Brain microvascular endothelial cell (primary cell): ENCODE measurements at regions not wholly inside any gene's neighbourhood (a gene's known extent, or its start where the extent isn't known, plus 50 kb on each side); places are given as distances from the start of the nearest gene placed in this dataset.
A peak's percentile ranks its signal among the peaks of the same experiment; 100 is the strongest.

Source experiments
- DNase-seq: peaks from one replicate; pipeline ENCODE4 v3.0.0-alpha.2; 2020
- H3K27ac ChIP-seq: fragments of 250-450 bp; sonication (Bioruptor Pico); 2 replicates; pipeline ENCODE4 v1.5.1; 2020; ENCODE audit warnings: mild to moderate bottlenecking, moderate library complexity
- H3K27me3 ChIP-seq: fragments of 250-450 bp; sonication (Bioruptor Pico); replicated peaks from 2 replicates; pipeline ENCODE4 v1.5.1; 2020; ENCODE audit warnings: mild to moderate bottlenecking
- H3K36me3 ChIP-seq: fragments of 250-450 bp; sonication (Bioruptor Pico); replicated peaks from 2 replicates; pipeline ENCODE4 v1.5.1; 2020; ENCODE audit warnings: mild to moderate bottlenecking
- H3K4me3 ChIP-seq: 2 replicates; pipeline ENCODE4 v1.5.1; 2011; ENCODE audit warnings: low read depth, mild to moderate bottlenecking, control low read depth, low read length, moderate library complexity
- in situ Hi-C: cut with HindIII; loops from 2 replicates; pipeline ENCODE4 v1.10.0; 2017; ENCODE audit warnings: low sequenced_read_pairs, low pct_ligation_motif_present
- TF ChIP-seq, protein P1 (sequence below): IDR thresholded peaks from 2 replicates; pipeline ENCODE4 v1.5.1; 2011; ENCODE audit warnings: low read depth, mild to moderate bottlenecking, moderate library complexity, low read length, control low read depth, inconsistent platforms; ENCODE audit errors: missing control alignments

DNA sequence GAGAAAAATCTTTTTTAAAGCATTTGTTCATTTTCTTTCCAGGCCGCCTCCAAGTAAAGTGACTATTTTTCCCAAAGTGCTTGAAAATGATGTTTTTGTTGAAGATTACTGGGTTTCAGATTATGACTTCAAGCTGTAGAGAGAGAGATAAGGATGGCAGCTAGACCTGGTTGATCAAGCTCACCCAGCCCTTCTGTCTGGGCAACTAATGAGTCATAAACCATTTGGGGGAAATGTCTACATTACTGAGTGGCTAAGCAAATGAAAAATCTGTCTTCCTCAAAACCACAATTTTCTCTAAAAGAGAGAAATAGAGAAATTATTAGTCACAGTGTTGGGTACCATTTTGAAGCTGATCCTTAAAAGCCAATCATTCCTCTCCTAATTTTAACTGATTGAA is 355.4 kb upstream of the CPEB2 start:
- in situ Hi-C loops: no loop called here
- Histone ChIP-seq H3K27ac (peak overlapping the region; percentile 32), H3K4me3 (no peak overlapping the region), H3K27me3 (no peaks in the 10 kb centered on the region), H3K36me3 (no peaks in the 10 kb centered on the region)
- TF ChIP-seq, protein P1, sequence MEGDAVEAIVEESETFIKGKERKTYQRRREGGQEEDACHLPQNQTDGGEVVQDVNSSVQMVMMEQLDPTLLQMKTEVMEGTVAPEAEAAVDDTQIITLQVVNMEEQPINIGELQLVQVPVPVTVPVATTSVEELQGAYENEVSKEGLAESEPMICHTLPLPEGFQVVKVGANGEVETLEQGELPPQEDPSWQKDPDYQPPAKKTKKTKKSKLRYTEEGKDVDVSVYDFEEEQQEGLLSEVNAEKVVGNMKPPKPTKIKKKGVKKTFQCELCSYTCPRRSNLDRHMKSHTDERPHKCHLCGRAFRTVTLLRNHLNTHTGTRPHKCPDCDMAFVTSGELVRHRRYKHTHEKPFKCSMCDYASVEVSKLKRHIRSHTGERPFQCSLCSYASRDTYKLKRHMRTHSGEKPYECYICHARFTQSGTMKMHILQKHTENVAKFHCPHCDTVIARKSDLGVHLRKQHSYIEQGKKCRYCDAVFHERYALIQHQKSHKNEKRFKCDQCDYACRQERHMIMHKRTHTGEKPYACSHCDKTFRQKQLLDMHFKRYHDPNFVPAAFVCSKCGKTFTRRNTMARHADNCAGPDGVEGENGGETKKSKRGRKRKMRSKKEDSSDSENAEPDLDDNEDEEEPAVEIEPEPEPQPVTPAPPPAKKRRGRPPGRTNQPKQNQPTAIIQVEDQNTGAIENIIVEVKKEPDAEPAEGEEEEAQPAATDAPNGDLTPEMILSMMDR: no peak
- DNase-seq: peak; percentile 79

DNA sequence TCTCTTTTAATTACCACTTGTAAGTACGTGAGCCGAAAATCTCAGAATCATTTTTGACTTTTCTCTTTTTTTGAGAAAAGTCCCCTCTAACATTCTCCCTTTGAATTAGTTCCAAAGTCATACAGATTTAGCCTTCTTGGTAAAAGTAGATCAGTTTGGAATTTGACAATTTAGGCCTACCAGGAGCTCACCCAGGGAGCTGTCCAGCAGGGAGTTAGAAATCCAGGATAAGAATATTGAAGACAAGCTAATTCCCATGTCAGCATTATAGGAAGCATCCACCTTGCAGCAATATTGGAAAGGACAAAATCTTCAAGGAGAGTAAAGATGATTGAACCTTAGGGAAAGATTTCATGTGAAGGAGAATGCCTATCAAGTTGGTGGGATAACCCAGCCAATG is 352.2 kb upstream of the CPEB2 start:
- Histone ChIP-seq H3K27me3 (no peaks in the 10 kb centered on the region), H3K36me3 (no peaks in the 10 kb centered on the region), H3K27ac (no peak overlapping the region), H3K4me3 (no peak overlapping the region)
- TF ChIP-seq, protein P1: no peak
- peak; percentile 29 for DNase-seq
- in situ Hi-C loops: no loop called here

DNA sequence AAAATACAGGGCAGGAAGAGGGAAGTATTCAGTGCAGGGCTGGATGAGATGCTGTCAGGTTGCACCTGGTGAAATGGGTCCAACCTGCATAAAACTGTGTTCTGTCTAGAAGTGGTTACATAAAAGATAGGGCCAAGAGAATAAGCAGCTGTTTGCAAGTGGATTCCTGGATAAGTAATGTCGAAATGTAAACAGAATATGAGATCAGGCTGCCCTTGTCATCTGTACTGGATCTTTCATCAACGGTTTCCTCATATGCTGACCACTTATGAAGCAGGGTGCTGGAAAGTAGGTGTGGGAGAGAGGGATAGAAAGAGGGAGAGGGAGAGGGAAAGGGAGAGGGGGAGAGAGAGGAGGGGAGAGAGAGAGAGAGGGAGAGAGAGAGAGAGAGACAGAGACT is 349.8 kb upstream of the CPEB2 start:
- in situ Hi-C loops: no loop called here
- no peak overlapping the region for H3K4me3 ChIP-seq
- H3K36me3 ChIP-seq: no peaks in the 10 kb centered on the region
- DNase-seq: no peak
- H3K27me3 ChIP-seq: no peaks in the 10 kb centered on the region
- H3K27ac ChIP-seq: no peak overlapping the region
- TF ChIP-seq, protein P1: no peak

DNA sequence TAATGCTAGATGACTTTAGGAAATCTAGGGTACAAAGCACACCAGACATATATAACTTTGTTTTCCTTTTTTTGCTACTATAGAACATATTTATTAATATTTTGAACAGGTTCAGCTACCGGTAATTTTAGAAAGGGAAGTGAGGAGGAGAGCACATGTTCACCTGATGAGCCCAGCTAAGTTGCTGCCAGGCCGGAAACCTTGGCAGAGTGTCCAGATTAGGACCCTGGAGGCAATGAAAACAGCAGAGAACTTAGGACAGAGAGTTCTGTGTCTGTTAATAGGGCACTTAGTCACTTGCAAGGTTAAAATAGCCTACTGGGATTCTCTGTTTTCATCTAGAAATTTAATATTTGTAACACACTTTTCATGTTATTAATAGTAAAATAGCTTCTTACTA is 348.9 kb upstream of the CPEB2 start:
- H3K36me3 ChIP-seq: no peaks in the 10 kb centered on the region
- no peaks in the 10 kb centered on the region for H3K27me3 ChIP-seq
- no peak overlapping the region for H3K27ac ChIP-seq
- in situ Hi-C loops: no loop called here
- H3K4me3 ChIP-seq: no peak overlapping the region
- DNase-seq: no peak
- TF ChIP-seq, protein P1: no peak

DNA sequence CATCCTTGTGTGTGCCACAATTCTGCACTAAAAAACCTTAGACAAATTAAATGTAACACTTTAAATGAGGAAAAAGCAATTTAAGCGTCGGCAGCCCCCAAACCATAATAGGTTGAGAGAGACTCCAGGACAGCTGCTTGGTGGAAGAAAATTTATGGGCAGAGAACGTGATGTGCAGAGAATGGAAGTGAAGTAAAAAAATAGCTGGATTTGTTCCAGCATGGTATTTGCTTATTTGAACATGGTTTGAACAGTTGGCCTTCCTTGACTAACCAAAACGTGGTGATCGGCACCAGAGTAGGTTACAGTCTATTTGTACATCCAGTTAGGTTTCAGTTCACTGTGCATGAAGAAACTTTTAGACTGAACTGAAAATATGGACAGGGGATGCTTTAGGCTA is 343.0 kb upstream of the CPEB2 start:
- Histone ChIP-seq H3K27me3 (no peaks in the 10 kb centered on the region), H3K4me3 (no peak overlapping the region), H3K36me3 (no peaks in the 10 kb centered on the region), H3K27ac (no peak overlapping the region)
- in situ Hi-C loops: no loop called here
- no peak for DNase-seq
- TF ChIP-seq, protein P1: no peak

DNA sequence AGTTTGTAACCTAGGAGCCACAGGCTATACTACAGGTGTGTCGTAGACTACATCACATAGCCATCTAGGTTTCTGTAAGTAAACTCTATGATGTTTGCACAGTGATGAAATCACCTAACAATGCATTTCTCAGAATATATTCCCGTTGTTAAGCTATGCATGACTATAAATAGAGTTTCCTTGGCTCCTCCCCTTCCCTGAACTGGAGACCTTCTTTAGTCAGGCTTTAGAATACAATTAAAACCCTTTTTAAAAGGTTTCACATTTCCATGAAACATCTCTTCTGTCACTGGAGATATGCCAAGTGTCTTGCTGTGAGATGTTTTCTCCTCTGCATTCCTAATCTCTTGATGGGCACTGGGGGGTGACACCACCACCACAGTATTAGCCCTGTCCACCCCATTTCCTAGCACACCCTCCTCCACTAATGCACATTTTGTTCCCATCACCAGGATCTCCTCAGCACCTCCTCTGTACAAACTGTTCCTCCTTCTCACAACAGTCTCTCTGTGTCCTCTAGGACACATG is 334.6 kb upstream of the CPEB2 start:
- Histone ChIP-seq H3K27ac (no peak overlapping the region), H3K4me3 (no peak overlapping the region), H3K36me3 (no peaks in the 10 kb centered on the region), H3K27me3 (no peaks in the 10 kb centered on the region)
- in situ Hi-C loops: no loop called here
- TF ChIP-seq, protein P1: no peak
- DNase-seq: peak; percentile 48
